HG03039 (cell line): ENCODE measurements at regions not wholly inside any gene's neighbourhood (a gene's known extent, or its start where the extent isn't known, plus 50 kb on each side); places are given as distances from the start of the nearest gene placed in this dataset.

Experiments used
- ATAC-seq: cut with Tn5 transposase; IDR thresholded peaks from one replicate; pipeline ENCODE4 v1.9.1; 2021; ENCODE audit warnings: mild to moderate bottlenecking, moderate library complexity; ENCODE audit not compliant: unreplicated experiment

- no peak for ATAC-seq
These were observed 917.8 kb downstream of the EPHA4 start for GRCh38 chr2:220654322-220654721.

- ATAC-seq = no peak
These were observed 911.6 kb downstream of the EPHA4 start for GRCh38 chr2:220660277-220661145.

GRCh38 chr2:220662431-220662830 is 909.7 kb downstream of the EPHA4 start:
- no peak for ATAC-seq

GRCh38 chr2:220663065-220663464 is 909.0 kb downstream of the EPHA4 start:
- no peak for ATAC-seq

GRCh38 chr2:220664272-220665107 is 907.6 kb downstream of the EPHA4 start:
- no peak for ATAC-seq

GRCh38 chr2:220665108-220665471 is 907.0 kb downstream of the EPHA4 start:
- ATAC-seq = no peak

- no peak for ATAC-seq
These were observed 902.8 kb downstream of the EPHA4 start for GRCh38 chr2:220669324-220669723.

GRCh38 chr2:220670511-220670910 is 901.6 kb downstream of the EPHA4 start:
- no peak for ATAC-seq

- no peak for ATAC-seq
These were observed 898.8 kb downstream of the EPHA4 start for GRCh38 chr2:220673151-220673874.

- ATAC-seq = peak; percentile 73
These were observed 898.1 kb downstream of the EPHA4 start for GRCh38 chr2:220674033-220674432.

GRCh38 chr2:220676695-220677094 is 895.4 kb downstream of the EPHA4 start:
- no peak for ATAC-seq

- no peak for ATAC-seq
These were observed 893.2 kb downstream of the EPHA4 start for GRCh38 chr2:220678943-220679342.

GRCh38 chr2:220682616-220683015 is 889.5 kb downstream of the EPHA4 start:
- ATAC-seq = no peak

- no peak for ATAC-seq
These were observed 888.0 kb downstream of the EPHA4 start for GRCh38 chr2:220684099-220684498.

GRCh38 chr2:220687231-220687843 is 884.8 kb downstream of the EPHA4 start:
- ATAC-seq = no peak

- no peak for ATAC-seq
These were observed 876.5 kb downstream of the EPHA4 start for GRCh38 chr2:220695397-220696279.

- ATAC-seq = no peak
These were observed 875.8 kb downstream of the EPHA4 start for GRCh38 chr2:220696280-220696669.

- ATAC-seq = no peak
These were observed 875.1 kb downstream of the EPHA4 start for GRCh38 chr2:220697011-220697410.

GRCh38 chr2:220701115-220701514 is 871.0 kb downstream of the EPHA4 start:
- no peak for ATAC-seq

- ATAC-seq = no peak
These were observed 868.8 kb downstream of the EPHA4 start for GRCh38 chr2:220703279-220703678.
